Endothelial cell of umbilical vein (primary cell): ENCODE measurements at regions not wholly inside any gene's neighbourhood (a gene's known extent, or its start where the extent isn't known, plus 50 kb on each side); places are given as distances from the start of the nearest gene placed in this dataset.

Source experiments
- BruUV-seq: library from RNA; stranded (reverse); fragments of 400-500 nt; replicated peaks from 2 replicates; lab custom pipeline; 2021; lab: Mats Ljungman, UMichigan
- CTCF ChIA-PET: fragments of 300-600, 350-600 bp; sonication (Branson Sonifier 250); formaldehyde crosslinking; loops from one replicate; lab custom pipeline; 2021; ENCODE audit warnings: antibody characterized with exemption, inconsistent platforms; lab: Charles Lee
- POLR2A ChIA-PET: fragments of 300-600, 350-600 bp; sonication (Branson Sonifier 250); formaldehyde crosslinking; loops from one replicate; lab custom pipeline; 2021; ENCODE audit warnings: antibody characterized with exemption, inconsistent platforms; lab: Charles Lee
- DNase-seq: peaks from one replicate; pipeline ENCODE4 v3.0.0-alpha.2; 2011; ENCODE audit warnings: low read depth, low spot score
- FAIRE-seq: peaks from 2 replicates; lab custom pipeline; 2011; peaks lifted over from hg19 to GRCh38; lab: Jason Lieb, UNC
- H2AFZ ChIP-seq: 2 replicates; pipeline ENCODE4 v1.6.0; 2012; ENCODE audit warnings: low read depth, low read length, control low read depth, inconsistent platforms
- H3K27ac ChIP-seq: 2 replicates; pipeline ENCODE4 v1.5.1; 2011; ENCODE audit warnings: low read depth, mild to moderate bottlenecking, control low read depth, low read length, moderate library complexity; ENCODE audit not compliant: insufficient read depth
- H3K27me3 ChIP-seq, 2 experiments: 2 replicates each; pipeline versions ENCODE4 v1.6.0 to v1.6.1; 2011; ENCODE audit warnings: low read length in 2 of 2, mixed read lengths in 1 of 2; ENCODE audit not compliant: control insufficient read depth in 2 of 2, insufficient read depth in 2 of 2
- H3K36me3 ChIP-seq, 2 experiments: 2 replicates in 1 of 2; 3 replicates in 1 of 2; pipeline ENCODE4 v1.5.1; 2011; ENCODE audit warnings: low read length in 2 of 2, mild to moderate bottlenecking in 1 of 2, moderate library complexity in 1 of 2; ENCODE audit not compliant: control insufficient read depth in 2 of 2, insufficient read depth in 2 of 2; ENCODE audit errors: extremely low read depth in 1 of 2
- H3K4me1 ChIP-seq: 3 replicates; pipeline ENCODE4 v1.5.1; 2011; ENCODE audit warnings: mild to moderate bottlenecking, low read length; ENCODE audit not compliant: control insufficient read depth, insufficient read depth; ENCODE audit errors: extremely low read depth
- H3K4me2 ChIP-seq: 2 replicates; pipeline ENCODE4 v1.6.1; 2011; ENCODE audit warnings: low read length, control low read depth, mixed read lengths; ENCODE audit not compliant: insufficient read depth
- H3K4me3 ChIP-seq, 3 experiments: fragments of 200-600 bp in 1 of 3; sonication (generic), shearing (Covaris generic) in 1 of 3; replicated peaks in 1 of 3; 2 replicates each; pipeline ENCODE4 v1.5.1; 2011 to 2016; ENCODE audit warnings: control low read depth in 3 of 3, low read length in 3 of 3, mild to moderate bottlenecking in 2 of 3, inconsistent platforms in 1 of 3, low read depth in 1 of 3, moderate library complexity in 1 of 3; ENCODE audit not compliant: insufficient read depth in 1 of 3
- H3K79me2 ChIP-seq: 2 replicates; pipeline ENCODE4 v1.6.0; 2012; ENCODE audit warnings: low read length, inconsistent platforms; ENCODE audit not compliant: control insufficient read depth, insufficient read depth
- H3K9ac ChIP-seq: replicated peaks from 2 replicates; pipeline ENCODE3; 2011; ENCODE audit warnings: low read length, control low read depth; ENCODE audit not compliant: insufficient read depth; ENCODE audit errors: extremely low read depth
- H3K9me1 ChIP-seq: replicated peaks from 3 replicates; pipeline ENCODE4 v1.6.0; 2011; ENCODE audit warnings: mild to moderate bottlenecking, low read length; ENCODE audit not compliant: control insufficient read depth, insufficient read depth; ENCODE audit errors: extremely low read depth
- H3K9me3 ChIP-seq: replicated peaks from 2 replicates; pipeline ENCODE4 v1.5.1; 2012; ENCODE audit warnings: low read length, inconsistent platforms; ENCODE audit not compliant: control insufficient read depth, insufficient read depth
- H4K20me1 ChIP-seq: replicated peaks from 2 replicates; pipeline ENCODE3; 2011; ENCODE audit warnings: mild to moderate bottlenecking, low read length; ENCODE audit not compliant: control insufficient read depth, insufficient read depth; ENCODE audit errors: extremely low read depth
- EZH2 ChIP-seq: IDR thresholded peaks from 2 replicates; pipeline ENCODE4 v1.6.1; 2012; ENCODE audit warnings: borderline replicate concordance, low read depth, mild to moderate bottlenecking, moderate library complexity, low read length, inconsistent platforms; ENCODE audit not compliant: severe bottlenecking
- FOS ChIP-seq: IDR thresholded peaks from 2 replicates; pipeline ENCODE4 v1.6.1; 2011; ENCODE audit warnings: mild to moderate bottlenecking, low read length, moderate library complexity, borderline replicate concordance; ENCODE audit not compliant: insufficient read depth
- GATA2 ChIP-seq: IDR thresholded peaks from 2 replicates; pipeline ENCODE4 v1.7.0; 2011; ENCODE audit warnings: low read depth, mild to moderate bottlenecking, moderate library complexity, mixed read lengths, low read length; ENCODE audit not compliant: insufficient read length, insufficient read depth
- JUN ChIP-seq: IDR thresholded peaks from 2 replicates; pipeline ENCODE4 v1.6.1; 2011; ENCODE audit warnings: borderline replicate concordance, low read depth; ENCODE audit not compliant: insufficient read length, insufficient read depth
- MYC ChIP-seq: IDR thresholded peaks from one replicate; pipeline ENCODE4 v1.6.1; 2011; ENCODE audit warnings: mild to moderate bottlenecking, low read depth, low read length
- POLR2A ChIP-seq: IDR thresholded peaks from 2 replicates; pipeline ENCODE4 v1.6.1; 2012; ENCODE audit warnings: low read depth, mild to moderate bottlenecking, control low read depth, low read length
- POLR2AphosphoS5 ChIP-seq: IDR thresholded peaks from 2 replicates; pipeline ENCODE4 v1.6.1; 2012; ENCODE audit warnings: low read depth, mild to moderate bottlenecking, control low read depth, low read length, moderate library complexity; ENCODE audit not compliant: insufficient read depth
- dilution Hi-C: fragments of 300-500 bp; cut with MboI; formaldehyde crosslinking; loops from one replicate; pipeline ENCODE4 v1.15.0; 2019; ENCODE audit warnings: low sequenced_read_pairs; ENCODE audit not compliant: extremely low pct_ligation_motif_present
- intact Hi-C: fragments of 100-400 bp; cut with micrococcal nuclease; formaldehyde crosslinking; loops from one replicate; pipeline ENCODE4 v1.10.0; 2022
- TF ChIP-seq, protein P1 (sequence below): IDR thresholded peaks from 2 replicates; pipeline ENCODE4 v1.6.1; 2011; ENCODE audit not compliant: insufficient read depth, insufficient read length
- TF ChIP-seq, protein P2 (sequence below), 2 donors: IDR thresholded peaks; 1 replicate in 1 of 2; 2 replicates in 1 of 2; pipeline ENCODE4 v1.5.1; 2011; ENCODE audit warnings: low read length in 2 of 2, mild to moderate bottlenecking in 2 of 2, moderate library complexity in 2 of 2, control low read depth in 1 of 2, inconsistent platforms in 1 of 2, low read depth in 1 of 2; ENCODE audit not compliant: insufficient read depth in 1 of 2; ENCODE audit errors: extremely low read depth in 1 of 2

DNA sequence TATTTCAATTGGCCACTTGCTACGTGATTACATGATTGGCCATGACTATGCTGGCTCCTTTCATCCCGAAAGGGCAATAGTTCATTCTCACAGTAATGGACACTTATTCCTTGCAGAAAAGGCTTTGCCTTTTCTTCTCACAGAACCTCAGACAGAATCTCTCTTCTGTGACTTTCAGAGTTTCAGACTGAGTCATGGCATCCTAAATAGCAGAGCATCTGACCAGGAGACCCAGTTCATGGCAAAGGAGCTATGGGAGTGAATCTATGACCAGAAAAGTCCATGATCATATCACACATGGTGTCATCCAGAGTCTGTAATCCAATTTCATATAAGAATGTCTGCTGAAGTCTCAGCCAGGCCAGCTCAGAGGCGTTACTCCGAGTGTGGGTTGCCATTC is 263.3 kb upstream of the CLNK start:
- H3K27me3 ChIP-seq = no peaks in the 10 kb centered on the region
- CTCF ChIA-PET = no interaction called here
- TF ChIP-seq, protein P1, sequence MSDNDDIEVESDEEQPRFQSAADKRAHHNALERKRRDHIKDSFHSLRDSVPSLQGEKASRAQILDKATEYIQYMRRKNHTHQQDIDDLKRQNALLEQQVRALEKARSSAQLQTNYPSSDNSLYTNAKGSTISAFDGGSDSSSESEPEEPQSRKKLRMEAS = no peak
- TF ChIP-seq JUN = no peak
- no peak for TF ChIP-seq EZH2
- TF ChIP-seq POLR2A = no peak
- TF ChIP-seq, protein P2, sequence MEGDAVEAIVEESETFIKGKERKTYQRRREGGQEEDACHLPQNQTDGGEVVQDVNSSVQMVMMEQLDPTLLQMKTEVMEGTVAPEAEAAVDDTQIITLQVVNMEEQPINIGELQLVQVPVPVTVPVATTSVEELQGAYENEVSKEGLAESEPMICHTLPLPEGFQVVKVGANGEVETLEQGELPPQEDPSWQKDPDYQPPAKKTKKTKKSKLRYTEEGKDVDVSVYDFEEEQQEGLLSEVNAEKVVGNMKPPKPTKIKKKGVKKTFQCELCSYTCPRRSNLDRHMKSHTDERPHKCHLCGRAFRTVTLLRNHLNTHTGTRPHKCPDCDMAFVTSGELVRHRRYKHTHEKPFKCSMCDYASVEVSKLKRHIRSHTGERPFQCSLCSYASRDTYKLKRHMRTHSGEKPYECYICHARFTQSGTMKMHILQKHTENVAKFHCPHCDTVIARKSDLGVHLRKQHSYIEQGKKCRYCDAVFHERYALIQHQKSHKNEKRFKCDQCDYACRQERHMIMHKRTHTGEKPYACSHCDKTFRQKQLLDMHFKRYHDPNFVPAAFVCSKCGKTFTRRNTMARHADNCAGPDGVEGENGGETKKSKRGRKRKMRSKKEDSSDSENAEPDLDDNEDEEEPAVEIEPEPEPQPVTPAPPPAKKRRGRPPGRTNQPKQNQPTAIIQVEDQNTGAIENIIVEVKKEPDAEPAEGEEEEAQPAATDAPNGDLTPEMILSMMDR (IDR thresholded peaks at IDR 0.05; ENCODE audit: extremely low read depth in 1 of 2, insufficient read depth in 1 of 2, low read depth in 1 of 2, low read length in 2 of 2) = no peak
- TF ChIP-seq FOS = no peak
- no peak for TF ChIP-seq POLR2AphosphoS5
- TF ChIP-seq MYC = no peak
- TF ChIP-seq GATA2 = no peak
- FAIRE-seq (no peak), DNase-seq (no peak)
- H3K4me2 ChIP-seq = no peak overlapping the region
- no peaks in the 10 kb centered on the region for H3K4me1 ChIP-seq
- H3K9me3 ChIP-seq = no peaks in the 10 kb centered on the region
- no peaks in the 10 kb centered on the region for H3K9me1 ChIP-seq
- H3K4me3 ChIP-seq = no peak overlapping the region
- H3K79me2 ChIP-seq = no peaks in the 10 kb centered on the region
- no peak overlapping the region for H3K9ac ChIP-seq
- H4K20me1 ChIP-seq = no peaks in the 10 kb centered on the region
- no peak overlapping the region for H3K27ac ChIP-seq
- intact Hi-C loops (no loop called here), dilution Hi-C loops (no loop called here)
- BruUV-seq = no TSS peak
- no peak overlapping the region for H2AFZ ChIP-seq
- H3K36me3 ChIP-seq = no peaks in the 10 kb centered on the region
- POLR2A ChIA-PET = no interaction called here
